ENCODE measurements at regions not wholly inside any gene's neighbourhood (a gene's known extent, or its start where the extent isn't known, plus 50 kb on each side); places are given as distances from the start of the nearest gene placed in this dataset.
A peak's percentile ranks its signal among the peaks of the same experiment; 100 is the strongest.

DNA sequence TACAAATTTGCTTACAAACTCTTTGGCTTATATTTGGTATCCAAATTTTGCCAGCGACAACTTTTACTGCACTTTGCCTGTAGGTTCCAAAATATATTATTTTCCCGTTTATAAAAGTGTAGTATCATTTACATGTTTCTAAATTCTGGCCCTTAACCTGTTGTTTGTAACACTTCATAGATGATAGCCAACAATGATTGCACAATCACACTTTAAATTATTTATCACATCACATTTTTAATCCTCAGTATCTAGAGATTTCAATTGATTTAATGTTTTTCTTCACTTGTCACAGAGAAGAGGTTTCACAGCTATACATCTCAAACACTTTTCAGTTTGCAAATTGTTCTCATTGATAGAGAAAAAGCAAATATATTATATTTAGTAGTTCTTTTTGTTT lies 1151.2 kb upstream of the EYS start:
- DNase-seq (ENCODE audit: low read depth) = no peak
- H3K4me3 ChIP-seq (ENCODE audit: control insufficient read depth, low read depth, low read length) = no peak overlapping the region
- TF ChIP-seq CTCF (conservative IDR thresholded peaks at IDR 0.05; ENCODE audit: control insufficient read depth, insufficient read depth, low read depth, low read length) = no peak

DNA sequence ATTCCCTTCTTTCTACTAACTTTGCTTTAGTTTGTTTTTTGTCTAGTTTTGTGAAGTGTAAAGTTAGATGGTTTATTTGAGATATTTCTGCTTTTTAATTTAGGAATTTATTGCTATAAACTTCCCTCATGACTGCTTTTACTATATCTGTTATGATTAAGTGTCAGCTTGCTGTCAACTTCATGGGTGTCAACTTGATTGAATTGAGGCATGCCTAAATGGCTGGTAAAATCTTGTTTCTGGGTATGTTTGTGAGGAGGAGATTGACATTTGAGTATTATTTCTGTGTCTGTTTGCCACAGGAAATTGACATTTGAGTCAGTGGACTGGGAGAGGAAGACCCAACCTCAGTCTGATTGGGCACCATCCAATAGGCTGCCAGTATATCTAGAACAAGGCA lies 1147.0 kb upstream of the EYS start:
- no peak for TF ChIP-seq CTCF (conservative IDR thresholded peaks at IDR 0.05; ENCODE audit: control insufficient read depth, insufficient read depth, low read depth, low read length)
- no peak overlapping the region for H3K4me3 ChIP-seq (ENCODE audit: control insufficient read depth, low read depth, low read length)
- no peak for DNase-seq (ENCODE audit: low read depth)

GRCh38 chr6:66851930-66852329 lies 1144.9 kb upstream of the EYS start:
- peak; percentile 0 for DNase-seq (ENCODE audit: low read depth)
- no peak for TF ChIP-seq CTCF (conservative IDR thresholded peaks at IDR 0.05; ENCODE audit: control insufficient read depth, insufficient read depth, low read depth, low read length)
- H3K4me3 ChIP-seq (ENCODE audit: control insufficient read depth, low read depth, low read length) = no peak overlapping the region

DNA sequence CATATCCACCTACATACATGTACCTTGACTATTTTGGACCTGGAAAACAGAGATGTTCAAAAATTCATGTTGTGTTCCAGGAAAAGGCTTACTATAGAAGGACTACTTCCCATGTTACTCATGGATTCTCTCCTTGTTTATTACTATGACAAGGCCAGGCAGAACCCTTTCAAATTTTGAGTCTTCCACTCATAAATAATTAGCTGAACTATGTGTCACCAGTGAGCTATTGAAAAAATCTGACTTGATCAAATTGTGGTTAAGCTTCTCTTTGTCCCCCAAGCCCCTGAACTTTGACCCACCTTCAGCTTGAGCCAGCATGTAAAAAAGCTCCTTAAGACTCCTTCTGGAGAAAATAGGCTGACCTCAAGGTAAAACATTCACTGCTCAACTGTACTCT lies 1142.8 kb upstream of the EYS start:
- no peak for TF ChIP-seq CTCF (conservative IDR thresholded peaks at IDR 0.05; ENCODE audit: control insufficient read depth, insufficient read depth, low read depth, low read length)
- no peak overlapping the region for H3K4me3 ChIP-seq (ENCODE audit: control insufficient read depth, low read depth, low read length)
- no peak for DNase-seq (ENCODE audit: low read depth)

DNA sequence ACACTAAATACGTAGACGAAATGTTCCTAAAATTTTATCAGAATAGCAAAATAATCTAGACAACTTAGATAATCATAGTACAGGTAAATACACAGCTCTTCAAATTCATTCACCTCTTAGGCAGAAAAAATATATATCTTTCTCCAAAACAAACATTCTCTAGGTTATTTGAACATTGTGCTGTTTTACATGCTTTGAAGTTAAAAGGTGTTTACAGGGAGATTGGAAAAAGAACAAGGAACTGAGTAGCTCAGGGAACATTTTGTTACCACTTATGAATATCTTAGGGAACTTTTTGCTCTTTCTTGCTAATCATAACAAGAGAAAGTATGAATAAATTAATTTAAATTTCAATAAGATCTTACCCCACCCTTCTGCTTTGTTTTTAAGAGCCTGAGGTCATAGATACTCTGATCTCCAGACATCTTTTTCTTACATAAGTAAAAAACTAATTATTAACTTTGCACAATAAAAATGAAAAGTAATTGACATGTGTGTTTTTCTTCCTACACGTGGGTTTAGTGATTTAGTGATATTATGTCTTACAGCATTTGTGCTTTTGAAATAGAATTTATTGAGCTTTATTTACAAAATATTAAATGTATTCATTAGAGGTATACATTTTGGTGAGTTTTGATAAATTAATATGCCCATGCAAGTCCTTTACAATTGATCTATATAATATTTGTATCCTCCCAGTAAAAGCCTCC lies 1141.4 kb upstream of the EYS start:
- no peak overlapping the region for H3K4me3 ChIP-seq (ENCODE audit: control insufficient read depth, low read depth, low read length)
- TF ChIP-seq CTCF (conservative IDR thresholded peaks at IDR 0.05; ENCODE audit: control insufficient read depth, insufficient read depth, low read depth, low read length) = no peak

GRCh38 chr6:66838764-66839163 lies 1131.7 kb upstream of the EYS start:
- TF ChIP-seq CTCF (conservative IDR thresholded peaks at IDR 0.05; ENCODE audit: control insufficient read depth, insufficient read depth, low read depth, low read length) = no peak
- no peak for DNase-seq (ENCODE audit: low read depth)
- H3K4me3 ChIP-seq (ENCODE audit: control insufficient read depth, low read depth, low read length) = no peak overlapping the region

More for the DNA sequence above, 1141.4 kb upstream of the EYS start:
- DNase-seq (ENCODE audit: low read depth) = no peak

GRCh38 chr6:66825539-66825938 lies 1118.5 kb upstream of the EYS start:
- H3K4me3 ChIP-seq (ENCODE audit: control insufficient read depth, low read depth, low read length) = no peak overlapping the region
- TF ChIP-seq CTCF (conservative IDR thresholded peaks at IDR 0.05; ENCODE audit: control insufficient read depth, insufficient read depth, low read depth, low read length) = no peak
- DNase-seq (ENCODE audit: low read depth) = no peak
